LNCaP clone FGC (cell line): ENCODE measurements at regions not wholly inside any gene's neighbourhood (a gene's known extent, or its start where the extent isn't known, plus 50 kb on each side); places are given as distances from the start of the nearest gene placed in this dataset.

Experiments used
- DNase-seq: peaks from one replicate; pipeline ENCODE4 v3.0.0-alpha.2; 2011; ENCODE audit warnings: low read depth
- H3K4me3 ChIP-seq: 2 replicates; pipeline ENCODE4 v1.5.1; 2011; ENCODE audit warnings: mild to moderate bottlenecking, low read depth, low read length, control low read depth
- CTCF ChIP-seq: IDR thresholded peaks from 2 replicates; pipeline ENCODE4 v1.5.1; 2012; ENCODE audit warnings: mild to moderate bottlenecking; ENCODE audit not compliant: control insufficient read depth, insufficient read depth; ENCODE audit errors: extremely low read depth

- no peak overlapping the region for H3K4me3 ChIP-seq
- TF ChIP-seq CTCF, result no peak
- no peak for DNase-seq
Measured at GRCh38 chr18:25737710-25738311, 352.6 kb downstream of the SS18 start.

GRCh38 chr18:25736516-25736915 lies 353.9 kb downstream of the SS18 start:
- TF ChIP-seq CTCF, result no peak
- DNase-seq, result no peak
- no peak overlapping the region for H3K4me3 ChIP-seq

- no peak for DNase-seq
- TF ChIP-seq CTCF, result no peak
- H3K4me3 ChIP-seq, result no peak overlapping the region
Measured at GRCh38 chr18:25735459-25735858, 355.0 kb downstream of the SS18 start.

- no peak for TF ChIP-seq CTCF
- no peak overlapping the region for H3K4me3 ChIP-seq
- DNase-seq, result no peak
Measured at GRCh38 chr18:25734336-25734735, 356.1 kb downstream of the SS18 start.

- H3K4me3 ChIP-seq, result no peak overlapping the region
- no peak for DNase-seq
- TF ChIP-seq CTCF, result no peak
Measured at GRCh38 chr18:25732862-25733261, 357.6 kb downstream of the SS18 start.

- no peak for DNase-seq
- no peak for TF ChIP-seq CTCF
- no peak overlapping the region for H3K4me3 ChIP-seq
Measured at GRCh38 chr18:25729072-25729471, 361.3 kb downstream of the SS18 start.

GRCh38 chr18:25727281-25727985 lies 363.0 kb downstream of the SS18 start:
- H3K4me3 ChIP-seq, result no peak overlapping the region
- DNase-seq, result no peak
- TF ChIP-seq CTCF, result no peak
